Memory B cell (primary cell): ENCODE measurements at regions not wholly inside any gene's neighbourhood (a gene's known extent, or its start where the extent isn't known, plus 50 kb on each side); places are given as distances from the start of the nearest gene placed in this dataset.

Experiments used
- ATAC-seq: fragments of 150-1000 bp; cut with Tn5 transposase; 2 replicates; pipeline ENCODE4 v1.10.0; 2021; ENCODE audit warnings: low read depth, mild to moderate bottlenecking, moderate library complexity
- DNase-seq, 2 donors: peaks; one replicate each; pipeline ENCODE4 v3.0.0; 2022; ENCODE audit warnings: low spot score in 2 of 2
- H3K27ac Mint-ChIP-seq: one replicate; pipeline ENCODE4 v1.8.0; 2022; ENCODE audit warnings: mild to moderate bottlenecking, moderate library complexity, mixed read lengths
- H3K27me3 Mint-ChIP-seq: one replicate; pipeline ENCODE4 v1.8.0; 2022; ENCODE audit warnings: mixed read lengths
- H3K36me3 Mint-ChIP-seq: one replicate; pipeline ENCODE4 v1.8.0; 2022; ENCODE audit warnings: mild to moderate bottlenecking, mixed read lengths
- H3K4me1 Mint-ChIP-seq: one replicate; pipeline ENCODE4 v1.8.0; 2022; ENCODE audit warnings: mixed read lengths
- H3K4me3 Mint-ChIP-seq: one replicate; pipeline ENCODE4 v1.8.0; 2022; ENCODE audit warnings: mild to moderate bottlenecking, moderate library complexity, mixed read lengths
- H3K9me3 Mint-ChIP-seq: one replicate; pipeline ENCODE4 v1.8.0; 2022; ENCODE audit warnings: mixed read lengths

- no peak overlapping the region for H3K4me3 Mint-ChIP-seq
- no peak for DNase-seq
- H3K4me1 Mint-ChIP-seq: no peaks in the 10 kb centered on the region
- no peaks in the 10 kb centered on the region for H3K36me3 Mint-ChIP-seq
- no peak overlapping the region for H3K27ac Mint-ChIP-seq
- peaks cover 7% of the 10 kb centered on the region for H3K9me3 Mint-ChIP-seq
- no peaks in the 10 kb centered on the region for H3K27me3 Mint-ChIP-seq
- no peak for ATAC-seq
These were observed 498.6 kb downstream of the GRIN2A start for GRCh38 chr16:9683677-9684076.

- Mint-ChIP-seq H3K4me1 (no peaks in the 10 kb centered on the region), H3K27ac (no peak overlapping the region), H3K4me3 (no peak overlapping the region), H3K27me3 (no peaks in the 10 kb centered on the region), H3K36me3 (no peaks in the 10 kb centered on the region), H3K9me3 (peaks cover 7% of the 10 kb centered on the region)
- no peak for ATAC-seq
- no peak for DNase-seq
These were observed 494.4 kb downstream of the GRIN2A start for GRCh38 chr16:9687737-9688319.

- H3K36me3 Mint-ChIP-seq: no peaks in the 10 kb centered on the region
- DNase-seq: no peak
- H3K9me3 Mint-ChIP-seq: peaks cover 1% of the 10 kb centered on the region
- H3K27ac Mint-ChIP-seq: no peak overlapping the region
- no peak overlapping the region for H3K4me3 Mint-ChIP-seq
- H3K27me3 Mint-ChIP-seq: peaks cover 2% of the 10 kb centered on the region
- ATAC-seq: no peak
- no peaks in the 10 kb centered on the region for H3K4me1 Mint-ChIP-seq
These were observed 492.6 kb downstream of the GRIN2A start for GRCh38 chr16:9689597-9689996.

- DNase-seq: no peak
- Mint-ChIP-seq H3K4me1 (no peaks in the 10 kb centered on the region), H3K27ac (no peak overlapping the region), H3K36me3 (no peaks in the 10 kb centered on the region), H3K4me3 (no peak overlapping the region), H3K9me3 (peaks cover 1% of the 10 kb centered on the region), H3K27me3 (peaks cover 4% of the 10 kb centered on the region)
- ATAC-seq: no peak
These were observed 487.1 kb downstream of the GRIN2A start for GRCh38 chr16:9695152-9695551.
